WTC11 (cell line): ENCODE measurements at regions not wholly inside any gene's neighbourhood (a gene's known extent, or its start where the extent isn't known, plus 50 kb on each side); places are given as distances from the start of the nearest gene placed in this dataset.

Experiments
- ATAC-seq: fragments of 200-7000 bp; cut with Tn5 transposase; 2 replicates; pipeline ENCODE4 v1.10.0; 2021; ENCODE audit warnings: mild to moderate bottlenecking, moderate library complexity
- CTCF ChIA-PET: fragments of 300-600 bp; sonication (Branson Sonifier 250); formaldehyde crosslinking; loops from one replicate; lab custom pipeline; 2021; ENCODE audit warnings: antibody characterized with exemption; lab: Charles Lee
- POLR2A ChIA-PET: fragments of 350-600 bp; sonication (Branson Sonifier 250); formaldehyde crosslinking; loops from one replicate; lab custom pipeline; 2021; ENCODE audit warnings: antibody characterized with exemption; lab: Charles Lee
- DNase-seq: peaks from one replicate; pipeline ENCODE4 v3.0.0; 2021; ENCODE audit warnings: low spot score
- H3K27ac Mint-ChIP-seq: 2 replicates; pipeline ENCODE4 v1.8.0; 2021; ENCODE audit warnings: mixed read lengths
- H3K27me3 Mint-ChIP-seq: 2 replicates; pipeline ENCODE4 v1.8.0; 2021; ENCODE audit warnings: low read depth, mild to moderate bottlenecking, moderate library complexity, mixed read lengths
- H3K36me3 Mint-ChIP-seq: 2 replicates; pipeline ENCODE4 v1.8.0; 2021; ENCODE audit warnings: mixed read lengths
- H3K4me1 Mint-ChIP-seq: 2 replicates; pipeline ENCODE4 v1.8.0; 2022; ENCODE audit warnings: mixed read lengths
- H3K4me3 Mint-ChIP-seq: 2 replicates; pipeline ENCODE4 v1.8.0; 2021; ENCODE audit warnings: mild to moderate bottlenecking, moderate library complexity, mixed read lengths
- H3K9me3 Mint-ChIP-seq: 2 replicates; pipeline ENCODE4 v1.8.0; 2021; ENCODE audit warnings: mixed read lengths
- AR ChIP-seq: fragments of 250-450 bp; sonication (Bioruptor Pico); IDR thresholded peaks from 2 replicates; pipeline ENCODE4 v1.9.0; 2021; ENCODE audit warnings: mild to moderate bottlenecking
- CDX4 ChIP-seq: fragments of 250-450 bp; sonication (Bioruptor Pico); IDR thresholded peaks from 2 replicates; pipeline ENCODE4 v1.9.0; 2021; ENCODE audit warnings: moderate library complexity, mild to moderate bottlenecking, inconsistent platforms, borderline replicate concordance
- CTCF ChIP-seq: fragments of 200-600 bp; IDR thresholded peaks from 2 replicates; pipeline ENCODE4 v1.8.0; 2022; ENCODE audit warnings: antibody characterized with exemption
- FOXP1 ChIP-seq: sonication (generic); formaldehyde crosslinking; IDR thresholded peaks from 2 replicates; pipeline ENCODE4 v1.8.0; 2022; ENCODE audit warnings: missing genetic modification reagents, mild to moderate bottlenecking, moderate library complexity, borderline replicate concordance
- IRF2 ChIP-seq: sonication (generic); formaldehyde crosslinking; IDR thresholded peaks from 2 replicates; pipeline ENCODE4 v1.8.0; 2022; ENCODE audit warnings: low read depth, missing genetic modification reagents, borderline replicate concordance
- NFATC4 ChIP-seq: fragments of 250-450 bp; sonication (Bioruptor Pico); IDR thresholded peaks from 2 replicates; pipeline ENCODE4 v1.9.0; 2021; ENCODE audit warnings: mild to moderate bottlenecking
- NR1H2 ChIP-seq: sonication (generic); formaldehyde crosslinking; IDR thresholded peaks from 2 replicates; pipeline ENCODE4 v1.9.0; 2021; ENCODE audit warnings: mild to moderate bottlenecking, moderate library complexity, missing genetic modification reagents
- SOX15 ChIP-seq: fragments of 250-450 bp; sonication (Bioruptor Pico); IDR thresholded peaks from 2 replicates; pipeline ENCODE4 v1.9.0; 2021; ENCODE audit warnings: mild to moderate bottlenecking
- TEAD4 ChIP-seq: sonication (generic); formaldehyde crosslinking; IDR thresholded peaks from 2 replicates; pipeline ENCODE4 v1.8.0; 2022; ENCODE audit warnings: mild to moderate bottlenecking, missing genetic modification reagents
- ZBTB21 ChIP-seq: sonication (generic); formaldehyde crosslinking; IDR thresholded peaks from 2 replicates; pipeline ENCODE4 v1.8.1; 2023; ENCODE audit warnings: mild to moderate bottlenecking, missing genetic modification reagents, borderline replicate concordance
- ZMAT4 ChIP-seq: fragments of 250-450 bp; sonication (Bioruptor Pico); IDR thresholded peaks from 2 replicates; pipeline ENCODE4 v1.9.0; 2021; ENCODE audit warnings: mild to moderate bottlenecking
- ZNF281 ChIP-seq: sonication (generic); formaldehyde crosslinking; IDR thresholded peaks from 2 replicates; pipeline ENCODE4 v1.8.0; 2023; ENCODE audit warnings: mild to moderate bottlenecking, missing genetic modification reagents
- ZNF317 ChIP-seq: sonication (generic); formaldehyde crosslinking; IDR thresholded peaks from 2 replicates; pipeline ENCODE4 v1.8.1; 2023; ENCODE audit warnings: low read depth, mild to moderate bottlenecking, moderate library complexity, missing genetic modification reagents, borderline replicate concordance
- TF ChIP-seq, protein P1 (sequence below): fragments of 250-450 bp; sonication (Bioruptor Pico); IDR thresholded peaks from 2 replicates; pipeline ENCODE4 v1.8.0; 2021; ENCODE audit warnings: mild to moderate bottlenecking
- TF ChIP-seq, protein P2 (sequence below): sonication (generic); formaldehyde crosslinking; IDR thresholded peaks from 2 replicates; pipeline ENCODE4 v1.8.1; 2023; ENCODE audit warnings: mild to moderate bottlenecking, missing genetic modification reagents, borderline replicate concordance
- TF ChIP-seq, protein P3 (sequence below): sonication (generic); formaldehyde crosslinking; IDR thresholded peaks from 2 replicates; pipeline ENCODE4 v1.8.1; 2022; ENCODE audit warnings: mild to moderate bottlenecking, missing genetic modification reagents, moderate library complexity, borderline replicate concordance
- TF ChIP-seq, protein P4 (sequence below): sonication (generic); formaldehyde crosslinking; IDR thresholded peaks from 2 replicates; pipeline ENCODE4 v1.8.1; 2023; ENCODE audit warnings: mild to moderate bottlenecking, missing genetic modification reagents, moderate library complexity

DNA sequence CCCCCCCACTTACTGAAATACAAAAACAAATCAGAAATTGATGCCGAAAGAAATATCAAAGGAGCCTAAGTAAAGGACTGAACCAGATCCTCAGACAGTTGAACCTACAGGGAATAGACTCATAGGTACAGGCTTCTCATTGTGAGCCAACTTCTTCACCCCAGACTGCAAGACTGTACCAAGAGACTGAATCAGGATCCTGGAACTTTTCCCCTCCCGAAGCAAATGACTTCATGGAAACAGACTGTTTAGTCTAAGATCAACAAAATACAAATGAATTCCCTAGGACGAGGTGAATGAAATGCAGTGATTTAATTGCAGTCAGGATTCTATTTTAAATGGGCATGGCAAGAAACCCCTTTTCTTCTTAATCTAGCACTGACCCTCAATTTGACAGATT lies 53.6 kb upstream of the RNF152 start:
- CTCF ChIA-PET: no interaction called here
- peaks cover 15% of the 10 kb centered on the region for H3K4me1 Mint-ChIP-seq
- POLR2A ChIA-PET: no interaction called here
- DNase-seq: no peak
- ATAC-seq: no peak
- no peak for TF ChIP-seq IRF2 (CRISPR knock-in tag)
- H3K4me3 Mint-ChIP-seq: no peak overlapping the region
- H3K27ac Mint-ChIP-seq: no peak overlapping the region
- H3K9me3 Mint-ChIP-seq: peaks cover 2% of the 10 kb centered on the region
- no peaks in the 10 kb centered on the region for H3K36me3 Mint-ChIP-seq
- H3K27me3 Mint-ChIP-seq: no peaks in the 10 kb centered on the region

DNA sequence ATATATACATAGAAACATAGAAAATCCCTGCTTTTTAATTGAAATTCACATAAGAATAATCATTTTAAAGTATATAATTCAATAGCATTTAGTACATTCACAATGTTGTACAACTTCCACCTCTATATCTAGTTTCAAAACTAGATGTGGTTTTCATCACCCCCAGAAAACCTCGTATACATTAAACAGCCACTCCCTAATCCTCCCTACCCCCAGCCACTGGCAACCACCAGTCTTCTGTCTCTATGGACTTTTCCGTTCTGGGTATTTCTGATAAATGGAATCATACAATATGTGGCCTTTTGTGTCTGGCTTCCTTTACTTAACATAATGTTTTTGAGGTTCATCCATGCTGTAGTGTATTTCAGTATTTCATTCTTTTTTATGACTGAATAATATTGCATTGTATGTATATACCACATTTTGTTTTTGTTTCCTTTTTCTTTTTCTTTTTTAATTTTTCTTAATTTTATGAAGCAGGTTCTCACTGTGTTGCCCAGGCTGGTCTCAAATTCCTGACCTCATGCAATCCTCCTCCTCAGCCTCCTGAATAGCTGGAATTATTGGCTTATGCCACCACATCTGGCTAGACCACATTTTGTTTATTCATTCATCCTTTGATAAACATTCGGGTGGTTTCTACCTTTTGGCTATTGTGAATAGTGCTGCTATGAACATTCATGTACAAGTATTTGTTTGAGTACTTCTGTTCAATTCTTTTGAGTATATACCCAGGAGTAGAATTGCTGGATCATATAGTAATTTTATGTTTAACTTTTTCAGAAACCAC lies 50.6 kb upstream of the RNF152 start:
- peaks cover 4% of the 10 kb centered on the region for H3K36me3 Mint-ChIP-seq
- H3K27ac Mint-ChIP-seq: no peak overlapping the region
- H3K4me1 Mint-ChIP-seq: peaks cover 10% of the 10 kb centered on the region
- POLR2A ChIA-PET: no interaction called here
- DNase-seq: no peak
- CTCF ChIA-PET: no interaction called here
- ATAC-seq: no peak
- H3K27me3 Mint-ChIP-seq: no peaks in the 10 kb centered on the region
- peaks cover 18% of the 10 kb centered on the region for H3K9me3 Mint-ChIP-seq
- no peak overlapping the region for H3K4me3 Mint-ChIP-seq
- TF ChIP-seq NR1H2 (no peak), TEAD4 (CRISPR knock-in tag) (no peak), CDX4 (CRISPR knock-in tag) (no peak), NFATC4 (no peak), FOXP1 (CRISPR knock-in tag) (no peak), ZNF281 (no peak), AR (CRISPR knock-in tag) (no peak), ZNF317 (CRISPR knock-in tag) (no peak), ZMAT4 (no peak), SOX15 (no peak), CTCF (no peak), ZBTB21 (CRISPR knock-in tag) (no peak)
- TF ChIP-seq, protein P1, sequence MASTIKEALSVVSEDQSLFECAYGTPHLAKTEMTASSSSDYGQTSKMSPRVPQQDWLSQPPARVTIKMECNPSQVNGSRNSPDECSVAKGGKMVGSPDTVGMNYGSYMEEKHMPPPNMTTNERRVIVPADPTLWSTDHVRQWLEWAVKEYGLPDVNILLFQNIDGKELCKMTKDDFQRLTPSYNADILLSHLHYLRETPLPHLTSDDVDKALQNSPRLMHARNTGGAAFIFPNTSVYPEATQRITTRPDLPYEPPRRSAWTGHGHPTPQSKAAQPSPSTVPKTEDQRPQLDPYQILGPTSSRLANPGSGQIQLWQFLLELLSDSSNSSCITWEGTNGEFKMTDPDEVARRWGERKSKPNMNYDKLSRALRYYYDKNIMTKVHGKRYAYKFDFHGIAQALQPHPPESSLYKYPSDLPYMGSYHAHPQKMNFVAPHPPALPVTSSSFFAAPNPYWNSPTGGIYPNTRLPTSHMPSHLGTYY (CRISPR knock-in tag): no peak
- TF ChIP-seq, protein P2, sequence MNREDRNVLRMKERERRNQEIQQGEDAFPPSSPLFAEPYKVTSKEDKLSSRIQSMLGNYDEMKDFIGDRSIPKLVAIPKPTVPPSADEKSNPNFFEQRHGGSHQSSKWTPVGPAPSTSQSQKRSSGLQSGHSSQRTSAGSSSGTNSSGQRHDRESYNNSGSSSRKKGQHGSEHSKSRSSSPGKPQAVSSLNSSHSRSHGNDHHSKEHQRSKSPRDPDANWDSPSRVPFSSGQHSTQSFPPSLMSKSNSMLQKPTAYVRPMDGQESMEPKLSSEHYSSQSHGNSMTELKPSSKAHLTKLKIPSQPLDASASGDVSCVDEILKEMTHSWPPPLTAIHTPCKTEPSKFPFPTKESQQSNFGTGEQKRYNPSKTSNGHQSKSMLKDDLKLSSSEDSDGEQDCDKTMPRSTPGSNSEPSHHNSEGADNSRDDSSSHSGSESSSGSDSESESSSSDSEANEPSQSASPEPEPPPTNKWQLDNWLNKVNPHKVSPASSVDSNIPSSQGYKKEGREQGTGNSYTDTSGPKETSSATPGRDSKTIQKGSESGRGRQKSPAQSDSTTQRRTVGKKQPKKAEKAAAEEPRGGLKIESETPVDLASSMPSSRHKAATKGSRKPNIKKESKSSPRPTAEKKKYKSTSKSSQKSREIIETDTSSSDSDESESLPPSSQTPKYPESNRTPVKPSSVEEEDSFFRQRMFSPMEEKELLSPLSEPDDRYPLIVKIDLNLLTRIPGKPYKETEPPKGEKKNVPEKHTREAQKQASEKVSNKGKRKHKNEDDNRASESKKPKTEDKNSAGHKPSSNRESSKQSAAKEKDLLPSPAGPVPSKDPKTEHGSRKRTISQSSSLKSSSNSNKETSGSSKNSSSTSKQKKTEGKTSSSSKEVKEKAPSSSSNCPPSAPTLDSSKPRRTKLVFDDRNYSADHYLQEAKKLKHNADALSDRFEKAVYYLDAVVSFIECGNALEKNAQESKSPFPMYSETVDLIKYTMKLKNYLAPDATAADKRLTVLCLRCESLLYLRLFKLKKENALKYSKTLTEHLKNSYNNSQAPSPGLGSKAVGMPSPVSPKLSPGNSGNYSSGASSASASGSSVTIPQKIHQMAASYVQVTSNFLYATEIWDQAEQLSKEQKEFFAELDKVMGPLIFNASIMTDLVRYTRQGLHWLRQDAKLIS (CRISPR knock-in tag): no peak
- TF ChIP-seq, protein P3, sequence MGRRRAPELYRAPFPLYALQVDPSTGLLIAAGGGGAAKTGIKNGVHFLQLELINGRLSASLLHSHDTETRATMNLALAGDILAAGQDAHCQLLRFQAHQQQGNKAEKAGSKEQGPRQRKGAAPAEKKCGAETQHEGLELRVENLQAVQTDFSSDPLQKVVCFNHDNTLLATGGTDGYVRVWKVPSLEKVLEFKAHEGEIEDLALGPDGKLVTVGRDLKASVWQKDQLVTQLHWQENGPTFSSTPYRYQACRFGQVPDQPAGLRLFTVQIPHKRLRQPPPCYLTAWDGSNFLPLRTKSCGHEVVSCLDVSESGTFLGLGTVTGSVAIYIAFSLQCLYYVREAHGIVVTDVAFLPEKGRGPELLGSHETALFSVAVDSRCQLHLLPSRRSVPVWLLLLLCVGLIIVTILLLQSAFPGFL (CRISPR knock-in tag): no peak
- TF ChIP-seq, protein P4, sequence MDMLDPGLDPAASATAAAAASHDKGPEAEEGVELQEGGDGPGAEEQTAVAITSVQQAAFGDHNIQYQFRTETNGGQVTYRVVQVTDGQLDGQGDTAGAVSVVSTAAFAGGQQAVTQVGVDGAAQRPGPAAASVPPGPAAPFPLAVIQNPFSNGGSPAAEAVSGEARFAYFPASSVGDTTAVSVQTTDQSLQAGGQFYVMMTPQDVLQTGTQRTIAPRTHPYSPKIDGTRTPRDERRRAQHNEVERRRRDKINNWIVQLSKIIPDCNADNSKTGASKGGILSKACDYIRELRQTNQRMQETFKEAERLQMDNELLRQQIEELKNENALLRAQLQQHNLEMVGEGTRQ (CRISPR knock-in tag): no peak
